Fibroblast of lung (primary cell): ENCODE measurements at regions not wholly inside any gene's neighbourhood (a gene's known extent, or its start where the extent isn't known, plus 50 kb on each side); places are given as distances from the start of the nearest gene placed in this dataset.

ENCODE experiments used
- DNase-seq, 2 donors: peaks; one replicate each; pipeline versions ENCODE4 v3.0.0 to v3.0.0-alpha.2; 2010; ENCODE audit warnings: low read depth in 2 of 2
- H2AFZ ChIP-seq: 2 replicates; pipeline ENCODE4 v1.5.1; 2012; ENCODE audit warnings: low read length, control low read depth, inconsistent platforms
- H3K27ac ChIP-seq: 2 replicates; pipeline ENCODE4 v1.5.1; 2011; ENCODE audit warnings: low read length, control low read depth; ENCODE audit not compliant: insufficient read depth
- H3K27me3 ChIP-seq: 2 replicates; pipeline ENCODE4 v1.5.1; 2011; ENCODE audit warnings: mild to moderate bottlenecking, low read length; ENCODE audit not compliant: control insufficient read depth, insufficient read depth
- H3K36me3 ChIP-seq: 2 replicates; pipeline ENCODE4 v1.5.1; 2011; ENCODE audit warnings: low read length; ENCODE audit not compliant: control insufficient read depth, insufficient read depth
- H3K4me1 ChIP-seq: 2 replicates; pipeline ENCODE4 v1.5.1; 2011; ENCODE audit warnings: low read length; ENCODE audit not compliant: control insufficient read depth, insufficient read depth; ENCODE audit errors: extremely low read depth
- H3K4me2 ChIP-seq: 2 replicates; pipeline ENCODE4 v1.5.1; 2011; ENCODE audit warnings: low read length, control low read depth; ENCODE audit not compliant: insufficient read depth; ENCODE audit errors: extremely low read depth
- H3K4me3 ChIP-seq, 4 experiments: fragments of 200-600 bp in 1 of 4; sonication (generic) in 1 of 4; replicated peaks in 1 of 4; 2 replicates each; pipeline ENCODE4 v1.5.1; 2011 to 2016; ENCODE audit warnings: low read length in 4 of 4, low read depth in 3 of 4, mild to moderate bottlenecking in 3 of 4, control low read depth in 2 of 4, inconsistent platforms in 1 of 4, mixed read lengths in 1 of 4; ENCODE audit not compliant: insufficient read depth in 1 of 4; ENCODE audit errors: control extremely low read depth in 1 of 4
- H3K79me2 ChIP-seq: 2 replicates; pipeline ENCODE4 v1.5.1; 2012; ENCODE audit warnings: mild to moderate bottlenecking, low read length, inconsistent platforms; ENCODE audit not compliant: control insufficient read depth, insufficient read depth
- H3K9ac ChIP-seq: 2 replicates; pipeline ENCODE4 v1.5.1; 2011; ENCODE audit warnings: mild to moderate bottlenecking, low read length, control low read depth; ENCODE audit not compliant: insufficient read depth
- H3K9me3 ChIP-seq: 2 replicates; pipeline ENCODE4 v1.5.1; 2012; ENCODE audit warnings: low read depth, low read length; ENCODE audit not compliant: control insufficient read depth, insufficient read depth
- H4K20me1 ChIP-seq: 2 replicates; pipeline ENCODE4 v1.5.1; 2011; ENCODE audit warnings: low read length; ENCODE audit not compliant: control insufficient read depth, insufficient read depth; ENCODE audit errors: extremely low read depth
- EZH2 ChIP-seq: IDR thresholded peaks from 2 replicates; pipeline ENCODE4 v1.5.1; 2012; ENCODE audit warnings: low read length, control low read depth, mild to moderate bottlenecking; ENCODE audit errors: missing control alignments
- TF ChIP-seq, protein P1 (sequence below), 2 donors: IDR thresholded peaks in 1 of 2; conservative IDR thresholded peaks in 1 of 2; 1 replicate in 1 of 2; 2 replicates in 1 of 2; pipeline ENCODE4 v1.5.1; 2011 to 2012; ENCODE audit warnings: low read length in 2 of 2, control low read depth in 1 of 2, inconsistent platforms in 1 of 2, low read depth in 1 of 2, mild to moderate bottlenecking in 1 of 2

- H3K27ac ChIP-seq = no peak overlapping the region
- no peaks in the 10 kb centered on the region for H3K4me1 ChIP-seq
- no peak for DNase-seq
- H4K20me1 ChIP-seq = no peaks in the 10 kb centered on the region
- H3K36me3 ChIP-seq = no peaks in the 10 kb centered on the region
- no peak overlapping the region for H2AFZ ChIP-seq
- TF ChIP-seq, protein P1, sequence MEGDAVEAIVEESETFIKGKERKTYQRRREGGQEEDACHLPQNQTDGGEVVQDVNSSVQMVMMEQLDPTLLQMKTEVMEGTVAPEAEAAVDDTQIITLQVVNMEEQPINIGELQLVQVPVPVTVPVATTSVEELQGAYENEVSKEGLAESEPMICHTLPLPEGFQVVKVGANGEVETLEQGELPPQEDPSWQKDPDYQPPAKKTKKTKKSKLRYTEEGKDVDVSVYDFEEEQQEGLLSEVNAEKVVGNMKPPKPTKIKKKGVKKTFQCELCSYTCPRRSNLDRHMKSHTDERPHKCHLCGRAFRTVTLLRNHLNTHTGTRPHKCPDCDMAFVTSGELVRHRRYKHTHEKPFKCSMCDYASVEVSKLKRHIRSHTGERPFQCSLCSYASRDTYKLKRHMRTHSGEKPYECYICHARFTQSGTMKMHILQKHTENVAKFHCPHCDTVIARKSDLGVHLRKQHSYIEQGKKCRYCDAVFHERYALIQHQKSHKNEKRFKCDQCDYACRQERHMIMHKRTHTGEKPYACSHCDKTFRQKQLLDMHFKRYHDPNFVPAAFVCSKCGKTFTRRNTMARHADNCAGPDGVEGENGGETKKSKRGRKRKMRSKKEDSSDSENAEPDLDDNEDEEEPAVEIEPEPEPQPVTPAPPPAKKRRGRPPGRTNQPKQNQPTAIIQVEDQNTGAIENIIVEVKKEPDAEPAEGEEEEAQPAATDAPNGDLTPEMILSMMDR (conservative IDR thresholded peaks at IDR 0.05 in 1 of 2, IDR thresholded peaks at IDR 0.05 in 1 of 2; ENCODE audit: low read depth in 1 of 2, low read length in 2 of 2) = no peak
- TF ChIP-seq EZH2 = no peak
- no peak overlapping the region for H3K4me2 ChIP-seq
- no peaks in the 10 kb centered on the region for H3K9me3 ChIP-seq
- H3K4me3 ChIP-seq = no peak overlapping the region
- no peaks in the 10 kb centered on the region for H3K27me3 ChIP-seq
- H3K79me2 ChIP-seq = no peaks in the 10 kb centered on the region
- no peak overlapping the region for H3K9ac ChIP-seq
Observed at GRCh38 chr20:57908704-57909630, 199.2 kb upstream of the PMEPA1 start.

- no peak overlapping the region for H3K27ac ChIP-seq
Observed at GRCh38 chr20:57908226-57908625, 198.4 kb upstream of the PMEPA1 start.

More at GRCh38 chr20:57908226-57908625, 198.4 kb upstream of the PMEPA1 start:
- no peak overlapping the region for H3K9ac ChIP-seq
- DNase-seq = no peak
- H3K9me3 ChIP-seq = no peaks in the 10 kb centered on the region
- H3K27me3 ChIP-seq = no peaks in the 10 kb centered on the region
- no peak for TF ChIP-seq EZH2
- TF ChIP-seq, protein P1 (conservative IDR thresholded peaks at IDR 0.05 in 1 of 2, IDR thresholded peaks at IDR 0.05 in 1 of 2; ENCODE audit: low read depth in 1 of 2, low read length in 2 of 2) = no peak
- no peaks in the 10 kb centered on the region for H4K20me1 ChIP-seq
- no peaks in the 10 kb centered on the region for H3K4me1 ChIP-seq
- no peaks in the 10 kb centered on the region for H3K79me2 ChIP-seq
- no peak overlapping the region for H2AFZ ChIP-seq
- no peak overlapping the region for H3K4me2 ChIP-seq
- no peak overlapping the region for H3K4me3 ChIP-seq
- no peaks in the 10 kb centered on the region for H3K36me3 ChIP-seq
